Calu3 (cell line): ENCODE measurements at regions not wholly inside any gene's neighbourhood (a gene's known extent, or its start where the extent isn't known, plus 50 kb on each side); places are given as distances from the start of the nearest gene placed in this dataset.

Source experiments
- BruUV-seq: library from RNA; stranded (reverse); fragments of 400-500 nt; replicated peaks from 2 replicates; lab custom pipeline; 2021; lab: Mats Ljungman, UMichigan
- CTCF ChIA-PET: fragments of 300-600 bp; sonication (Branson Sonifier 250); formaldehyde crosslinking; loops from one replicate; lab custom pipeline; 2022; ENCODE audit warnings: antibody characterized with exemption; lab: Charles Lee
- DNase-seq: peaks from one replicate; pipeline ENCODE4 v3.0.0; 2022
- H3K27ac Mint-ChIP-seq: one replicate; pipeline ENCODE4 v1.8.0; 2022; ENCODE audit warnings: mixed read lengths; ENCODE audit not compliant: unreplicated experiment
- H3K27me3 Mint-ChIP-seq: one replicate; pipeline ENCODE4 v1.8.0; 2022; ENCODE audit warnings: mixed read lengths; ENCODE audit not compliant: unreplicated experiment
- H3K36me3 Mint-ChIP-seq: one replicate; pipeline ENCODE4 v1.8.0; 2022; ENCODE audit warnings: mild to moderate bottlenecking, moderate library complexity, mixed read lengths; ENCODE audit not compliant: insufficient read depth, unreplicated experiment
- H3K4me1 Mint-ChIP-seq: one replicate; pipeline ENCODE4 v1.8.0; 2022; ENCODE audit warnings: mild to moderate bottlenecking, low read depth, mixed read lengths; ENCODE audit not compliant: unreplicated experiment
- H3K4me3 Mint-ChIP-seq: one replicate; pipeline ENCODE4 v1.8.0; 2022; ENCODE audit warnings: mild to moderate bottlenecking, low read depth, moderate library complexity, mixed read lengths; ENCODE audit not compliant: unreplicated experiment
- H3K9me3 Mint-ChIP-seq: one replicate; pipeline ENCODE4 v1.8.0; 2022; ENCODE audit warnings: low read depth, mixed read lengths; ENCODE audit not compliant: unreplicated experiment
- CTCF ChIP-seq: fragments of 200-600 bp; IDR thresholded peaks from one replicate; pipeline ENCODE4 v1.8.0; 2022; ENCODE audit warnings: antibody characterized with exemption; ENCODE audit not compliant: unreplicated experiment
- intact Hi-C: fragments of 100-400 bp; cut with micrococcal nuclease; formaldehyde crosslinking; loops from one replicate; pipeline ENCODE4 v1.10.0; 2022; ENCODE audit not compliant: unreplicated experiment

- CTCF ChIA-PET, result no interaction called here
- BruUV-seq, result no TSS peak
- Mint-ChIP-seq H3K36me3 (no peaks in the 10 kb centered on the region), H3K27ac (no peak overlapping the region), H3K4me3 (no peak overlapping the region), H3K9me3 (no peaks in the 10 kb centered on the region), H3K4me1 (no peaks in the 10 kb centered on the region), H3K27me3 (no peaks in the 10 kb centered on the region)
- DNase-seq, result no peak
- no peak for TF ChIP-seq CTCF
- intact Hi-C loops, result no loop called here
These were observed 879.6 kb upstream of the PCDH10 start for GRCh38 chr4:132269303-132269990.

GRCh38 chr4:132275583-132276121 lies 873.4 kb upstream of the PCDH10 start:
- no peaks in the 10 kb centered on the region for H3K27me3 Mint-ChIP-seq
- H3K9me3 Mint-ChIP-seq, result peaks cover 4% of the 10 kb centered on the region
- no peaks in the 10 kb centered on the region for H3K4me1 Mint-ChIP-seq
- BruUV-seq, result no TSS peak
- H3K4me3 Mint-ChIP-seq, result no peak overlapping the region
- CTCF ChIA-PET, result interaction anchor here (0.7 kb wide), 1 partner anchor 444 kb away, joined by 3 read pairs; no protein-coding TSS in a partner anchor
- no peak for DNase-seq
- no peak for TF ChIP-seq CTCF
- no peaks in the 10 kb centered on the region for H3K36me3 Mint-ChIP-seq
- intact Hi-C loops, result no loop called here
- H3K27ac Mint-ChIP-seq, result no peak overlapping the region

GRCh38 chr4:132276185-132276584 lies 872.9 kb upstream of the PCDH10 start:
- BruUV-seq, result no TSS peak
- H3K36me3 Mint-ChIP-seq, result no peaks in the 10 kb centered on the region
- H3K9me3 Mint-ChIP-seq, result peaks cover 4% of the 10 kb centered on the region
- intact Hi-C loops, result no loop called here
- no peak for TF ChIP-seq CTCF
- H3K4me3 Mint-ChIP-seq, result no peak overlapping the region
- H3K27ac Mint-ChIP-seq, result no peak overlapping the region
- DNase-seq, result no peak
- CTCF ChIA-PET, result no interaction called here
- no peaks in the 10 kb centered on the region for H3K27me3 Mint-ChIP-seq
- H3K4me1 Mint-ChIP-seq, result no peaks in the 10 kb centered on the region

- intact Hi-C loops, result no loop called here
- TF ChIP-seq CTCF, result no peak
- Mint-ChIP-seq H3K9me3 (peaks cover 4% of the 10 kb centered on the region), H3K36me3 (no peaks in the 10 kb centered on the region), H3K4me3 (no peak overlapping the region), H3K4me1 (no peaks in the 10 kb centered on the region), H3K27me3 (no peaks in the 10 kb centered on the region), H3K27ac (no peak overlapping the region)
- BruUV-seq, result no TSS peak
- no peak for DNase-seq
- CTCF ChIA-PET, result no interaction called here
These were observed 872.1 kb upstream of the PCDH10 start for GRCh38 chr4:132276989-132277388.
